Suprapubic skin (tissue), 3 donors: ENCODE measurements at regions not wholly inside any gene's neighbourhood (a gene's known extent, or its start where the extent isn't known, plus 50 kb on each side); places are given as distances from the start of the nearest gene placed in this dataset.

Source experiments
- CTCF ChIP-seq, 2 donors: fragments of 200-600 bp in 1 of 2; fragments of 450-650 bp in 1 of 2; sonication (generic) in 1 of 2; IDR thresholded peaks; one replicate each; pipeline ENCODE4 v1.5.1; 2016 to 2019; ENCODE audit warnings: antibody characterized with exemption in 2 of 2, mild to moderate bottlenecking in 1 of 2, moderate library complexity in 1 of 2
- POLR2A ChIP-seq, 2 donors: fragments of 450-650 bp; IDR thresholded peaks; one replicate each; pipeline ENCODE4 v1.6.1; 2017; ENCODE audit warnings: antibody characterized with exemption in 2 of 2, mild to moderate bottlenecking in 2 of 2, moderate library complexity in 2 of 2

- TF ChIP-seq CTCF (IDR thresholded peaks at IDR 0.05) (no peak), POLR2A (IDR thresholded peaks at IDR 0.05) (no peak)
Observed at GRCh38 chr5:87103616-87104287, 163.9 kb upstream of the RASA1 start.
